NOMO-1 treated with DMSO at 0.1 percent for 48 hours (cell line): ENCODE measurements at regions not wholly inside any gene's neighbourhood (a gene's known extent, or its start where the extent isn't known, plus 50 kb on each side); places are given as distances from the start of the nearest gene placed in this dataset.

Experiments
- DNase-seq: peaks from one replicate; lab custom pipeline; 2025; ENCODE audit not compliant: unreplicated experiment; lab: John Stamatoyannopoulos, UW

DNA sequence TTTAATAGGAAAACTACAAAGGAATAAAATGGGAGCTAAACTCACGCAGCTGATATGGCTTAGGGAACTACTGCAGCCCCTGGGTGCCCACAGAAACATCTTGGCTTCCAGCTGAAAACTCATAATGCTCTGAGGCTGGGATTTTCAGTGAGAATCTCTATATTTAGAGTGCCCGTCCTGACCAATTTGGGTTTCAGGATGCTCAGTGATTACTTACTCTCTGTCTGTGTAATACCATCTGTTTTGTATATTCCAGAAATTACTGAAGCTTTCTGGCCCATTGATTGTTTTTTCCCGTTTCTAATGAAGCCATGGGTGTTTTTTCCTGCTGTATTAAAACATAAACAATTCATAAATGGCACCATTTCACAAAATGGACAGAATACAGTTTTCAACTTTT lies 50.6 kb upstream of the ZNF385D start:
- no peak for DNase-seq

DNA sequence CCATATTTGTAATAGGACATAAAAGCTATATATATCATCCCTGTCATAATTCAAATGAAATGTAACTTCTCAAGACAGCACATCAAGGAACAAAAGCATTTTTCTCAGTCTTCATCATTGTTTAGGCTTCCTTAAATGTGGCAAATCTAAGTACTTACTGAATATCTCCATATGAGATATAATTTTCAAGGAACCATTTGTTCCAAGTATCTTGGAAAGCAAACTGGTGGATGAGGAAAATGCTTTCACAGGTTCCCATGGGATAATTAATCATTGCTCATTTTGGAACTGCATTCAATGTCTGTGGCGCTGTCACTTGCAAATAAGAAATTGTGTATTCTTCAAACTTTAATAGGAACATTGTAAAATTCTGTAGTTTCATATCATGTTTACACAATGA lies 52.6 kb upstream of the ZNF385D start:
- no peak for DNase-seq

DNA sequence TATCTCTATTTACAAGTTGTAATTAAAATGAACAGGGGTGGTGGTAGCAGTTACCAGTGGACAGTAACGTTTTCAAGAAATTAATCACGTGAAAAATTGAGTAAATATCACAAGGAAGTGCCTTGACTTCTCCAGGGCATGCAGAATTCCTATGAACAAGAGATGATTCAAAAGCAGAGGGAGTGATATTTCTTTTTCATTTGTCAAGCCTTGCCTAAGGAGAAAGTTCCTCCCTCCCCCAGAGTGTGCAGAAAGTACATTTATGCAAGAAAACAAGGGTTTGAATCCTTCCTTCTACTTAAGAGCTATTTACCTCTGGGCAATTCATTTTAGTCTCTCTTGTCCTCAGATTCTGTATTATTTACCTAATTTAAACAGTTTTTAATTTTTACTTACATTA lies 53.3 kb upstream of the ZNF385D start:
- no peak for DNase-seq

DNA sequence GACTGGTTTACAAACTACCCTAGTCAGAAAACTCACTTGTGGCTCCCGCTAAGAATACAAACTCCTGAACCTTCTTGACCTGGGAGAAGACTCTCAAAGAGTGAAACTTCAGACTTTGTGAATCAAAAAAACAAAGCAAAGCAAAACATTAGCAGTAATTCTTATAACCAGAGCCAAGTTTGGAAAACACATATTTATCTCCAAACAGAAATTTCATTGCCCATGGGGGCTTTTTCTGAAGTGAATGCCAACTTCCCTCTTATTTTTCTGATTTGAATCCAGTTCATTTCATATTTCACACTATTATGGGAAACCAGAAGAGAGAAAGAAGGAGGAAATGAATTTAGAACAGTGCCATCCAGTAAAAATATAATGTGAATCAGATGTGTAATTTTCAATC lies 55.7 kb upstream of the ZNF385D start:
- no peak for DNase-seq

DNA sequence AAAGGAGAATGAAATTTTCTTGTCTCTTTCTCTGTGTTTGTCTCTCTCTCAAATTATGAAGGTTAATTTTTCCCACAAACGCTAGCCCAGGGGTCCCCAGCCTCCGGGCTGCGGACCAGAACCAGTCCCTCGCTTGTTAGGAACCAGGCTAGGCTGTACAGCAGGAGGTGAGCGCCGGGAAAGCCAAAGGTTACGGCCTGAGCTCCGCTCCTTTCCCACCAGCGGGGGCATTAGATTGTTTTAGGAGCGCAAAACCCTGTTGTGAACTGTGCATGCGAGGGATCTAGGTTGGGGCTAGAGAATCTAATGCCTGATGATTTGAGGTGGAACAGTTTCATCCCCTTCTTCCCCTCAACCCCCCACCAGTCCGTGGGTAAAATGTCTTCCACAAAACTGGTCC lies 74.7 kb upstream of the ZNF385D start:
- no peak for DNase-seq

DNA sequence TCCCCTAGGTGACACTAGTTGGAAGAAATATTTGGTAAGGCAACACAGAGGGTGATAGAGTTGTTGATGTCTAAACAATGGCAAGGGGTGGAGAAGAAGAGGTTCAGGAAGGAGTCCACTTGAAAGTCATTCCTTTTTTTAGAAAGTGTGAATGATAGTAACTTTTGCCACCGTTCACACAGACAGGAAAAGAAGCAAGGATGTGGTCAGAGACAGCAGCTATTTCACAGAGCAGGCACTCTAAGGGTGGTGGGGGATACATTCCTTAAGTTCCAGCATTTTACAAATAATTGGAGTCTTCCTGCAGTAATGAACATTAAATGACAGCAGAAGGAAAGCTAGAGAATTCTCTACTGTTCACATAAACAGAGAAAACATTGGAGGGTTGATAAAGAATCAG lies 75.4 kb upstream of the ZNF385D start:
- DNase-seq: no peak

DNA sequence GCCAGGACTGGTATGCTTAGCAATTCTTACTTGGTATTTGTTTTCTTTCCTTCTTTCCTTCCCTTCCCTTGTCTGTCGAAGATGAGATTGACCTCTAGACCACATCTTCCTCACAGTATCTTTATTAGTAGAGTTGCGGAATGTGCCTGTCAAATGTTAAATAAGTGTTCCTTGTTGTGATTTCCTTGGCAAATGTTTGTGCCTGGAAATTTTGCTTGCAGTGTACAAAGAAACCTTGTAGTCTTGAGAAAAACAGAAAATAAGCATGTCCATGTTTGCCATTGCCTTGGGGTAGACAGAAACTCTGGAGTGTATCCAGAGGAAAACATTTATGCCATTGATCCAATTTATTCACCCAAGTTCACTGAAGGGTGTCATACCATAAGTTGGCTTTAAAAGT lies 79.5 kb upstream of the ZNF385D start:
- no peak for DNase-seq

GRCh38 chr3:21835264-21835663 lies 84.3 kb upstream of the ZNF385D start:
- no peak for DNase-seq

DNA sequence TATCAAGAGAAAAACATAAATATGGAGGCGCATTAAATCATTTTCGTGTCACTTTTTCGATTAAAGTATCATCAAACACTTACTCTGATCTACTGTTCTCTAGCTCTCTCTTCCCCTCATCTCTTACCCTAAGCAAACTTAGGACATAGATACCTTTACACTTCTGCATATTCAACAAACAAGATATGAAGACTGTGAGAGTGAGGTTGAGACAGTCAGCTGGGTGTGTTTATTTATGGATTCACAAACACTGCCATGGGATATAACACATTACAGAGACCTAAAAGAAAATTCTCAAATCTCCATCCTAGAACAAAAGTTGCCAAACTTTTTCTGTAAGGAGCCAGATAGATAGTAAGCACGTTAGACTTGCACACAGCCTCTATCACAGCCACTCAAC lies 85.2 kb upstream of the ZNF385D start:
- no peak for DNase-seq

GRCh38 chr3:21839176-21839575 lies 88.2 kb upstream of the ZNF385D start:
- no peak for DNase-seq

DNA sequence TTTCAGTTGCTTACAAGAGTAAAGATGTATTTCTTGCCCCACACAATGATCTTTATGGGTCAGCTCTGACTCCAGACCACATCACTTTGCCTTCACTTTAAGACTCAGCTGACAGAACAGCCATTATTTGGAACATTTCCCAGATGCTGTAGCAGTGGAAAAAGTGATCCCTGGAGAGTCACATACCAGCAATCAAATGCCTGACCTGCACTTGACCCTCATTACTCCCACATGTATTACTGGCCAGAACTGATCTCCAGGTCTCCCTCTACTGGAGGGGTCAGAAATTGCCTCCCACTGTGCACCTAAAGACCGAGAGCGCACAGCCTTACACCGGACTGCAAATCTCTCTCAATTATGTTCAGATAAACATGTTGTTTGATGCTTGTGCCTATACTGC lies 88.6 kb upstream of the ZNF385D start:
- no peak for DNase-seq

DNA sequence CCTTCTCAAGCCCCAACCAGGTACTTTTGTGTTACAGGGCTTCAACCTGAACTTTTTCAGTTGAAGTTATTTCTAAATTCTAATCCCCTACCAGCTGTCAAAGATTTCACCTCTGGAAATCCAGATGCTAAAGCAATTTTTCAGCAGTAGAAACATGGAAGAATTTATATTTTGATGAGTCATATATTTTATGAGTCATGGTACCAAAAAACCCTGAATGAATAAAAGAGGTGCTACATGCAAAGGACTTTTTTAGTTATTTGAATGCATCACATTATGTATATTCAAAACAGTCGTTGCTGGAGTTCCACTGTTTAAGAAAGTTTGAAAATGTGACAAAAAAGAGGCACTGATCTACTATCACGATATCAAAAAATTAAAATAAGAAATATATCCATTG lies 96.0 kb upstream of the ZNF385D start:
- DNase-seq: no peak

DNA sequence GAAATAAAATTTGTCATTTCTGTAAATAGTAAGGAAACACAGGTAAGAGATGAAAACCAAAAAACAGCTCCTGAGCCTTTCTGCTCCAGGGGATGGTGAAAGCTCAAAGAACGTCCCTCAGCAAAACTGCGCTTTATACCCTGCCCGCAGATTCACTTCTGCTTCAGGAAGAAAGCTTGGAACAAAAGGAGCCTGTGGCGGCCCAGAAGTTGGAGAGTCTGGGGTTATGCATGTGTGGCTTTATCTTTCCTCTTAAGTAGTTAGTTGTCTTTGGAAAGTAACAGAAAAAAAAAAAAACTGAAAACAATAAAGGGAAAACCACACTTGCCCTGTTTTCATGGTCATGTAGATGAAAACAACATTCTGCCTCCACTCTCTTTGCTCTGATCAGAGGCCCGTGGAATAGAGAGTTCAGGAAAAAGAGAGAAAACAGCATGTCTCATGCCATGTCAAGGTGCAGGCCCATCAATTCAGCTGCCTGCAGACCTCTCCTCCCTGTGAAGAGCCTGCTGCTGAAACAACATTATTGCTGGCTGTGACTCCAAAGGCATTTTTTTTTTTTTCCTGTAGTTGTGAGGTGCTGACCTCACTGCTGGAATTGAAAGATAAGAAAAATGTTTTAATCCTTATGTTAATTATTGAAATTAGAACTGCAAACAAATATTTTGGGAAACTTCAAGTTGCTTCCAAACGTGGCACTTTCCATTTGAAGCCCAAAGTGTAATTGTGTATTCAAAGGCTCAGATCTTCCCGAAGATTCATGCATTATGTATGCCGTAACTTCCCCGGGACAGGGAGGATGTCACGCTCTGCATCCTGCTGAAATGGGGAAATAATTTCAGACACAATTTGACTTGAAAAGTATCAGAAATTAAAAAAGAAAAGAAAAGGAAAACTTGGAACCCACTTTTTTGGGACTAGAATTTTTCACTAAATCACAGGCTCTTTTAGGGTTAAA lies 108.4 kb upstream of the ZNF385D start:
- no peak for DNase-seq

GRCh38 chr3:21860082-21860475 lies 109.1 kb upstream of the ZNF385D start:
- no peak for DNase-seq

- DNase-seq: no peak
These were observed 109.6 kb upstream of the ZNF385D start for GRCh38 chr3:21860657-21861056.

- no peak for DNase-seq
These were observed 125.8 kb upstream of the ZNF385D start for GRCh38 chr3:21876782-21877181.

- no peak for DNase-seq
These were observed 126.3 kb upstream of the ZNF385D start for GRCh38 chr3:21877214-21877754.

GRCh38 chr3:21879184-21879886 lies 128.3 kb upstream of the ZNF385D start:
- DNase-seq: no peak

DNA sequence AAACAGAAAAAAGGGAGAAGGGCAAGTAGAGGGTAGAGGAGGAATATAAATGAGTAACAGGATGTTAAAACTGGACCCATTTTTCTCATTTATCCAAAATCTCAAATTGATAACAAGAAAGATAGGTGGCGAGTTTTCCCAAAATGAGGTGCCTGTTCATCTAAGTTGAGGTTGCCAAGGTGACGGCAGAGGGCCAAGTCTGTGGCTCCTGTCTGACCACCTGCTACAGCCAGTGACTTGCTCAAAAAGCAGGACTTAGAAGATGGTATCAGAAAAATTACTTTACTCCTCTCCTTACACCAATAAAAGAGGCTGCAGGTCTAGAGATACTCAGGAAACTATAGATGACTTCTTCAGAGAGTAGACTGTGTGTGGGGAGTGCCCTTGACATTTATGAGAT lies 137.6 kb upstream of the ZNF385D start:
- no peak for DNase-seq

- DNase-seq: no peak
These were observed 138.2 kb upstream of the ZNF385D start for GRCh38 chr3:21889166-21889565.

- no peak for DNase-seq
These were observed 141.1 kb upstream of the ZNF385D start for GRCh38 chr3:21892104-21892503.

- peak; percentile 0 for DNase-seq
These were observed 142.2 kb upstream of the ZNF385D start for GRCh38 chr3:21893242-21893641.
